Thymus (tissue), 11 donors: ENCODE measurements at regions not wholly inside any gene's neighbourhood (a gene's known extent, or its start where the extent isn't known, plus 50 kb on each side); places are given as distances from the start of the nearest gene placed in this dataset.

Source experiments
- DNase-seq, 9 donors: peaks; one replicate each; pipeline ENCODE4 v3.0.0-alpha.2; 2013; ENCODE audit warnings: low spot score in 9 of 9, low read depth in 6 of 9, missing footprints in 1 of 9
- H3K27ac ChIP-seq, 2 donors: one replicate each; pipeline ENCODE4 v1.5.1; 2013; ENCODE audit warnings: control low read depth in 1 of 2, low read depth in 1 of 2, low read length in 1 of 2, mild to moderate bottlenecking in 1 of 2, moderate library complexity in 1 of 2
- H3K27me3 ChIP-seq, 2 donors: one replicate each; pipeline ENCODE4 v1.5.1; 2013; ENCODE audit warnings: low read length in 1 of 2; ENCODE audit not compliant: control insufficient read depth in 2 of 2, insufficient read depth in 1 of 2
- H3K36me3 ChIP-seq, 2 donors: one replicate each; pipeline ENCODE4 v1.5.1; 2013; ENCODE audit warnings: low read length in 1 of 2, mild to moderate bottlenecking in 1 of 2, moderate library complexity in 1 of 2; ENCODE audit not compliant: control insufficient read depth in 2 of 2, insufficient read depth in 2 of 2
- H3K4me1 ChIP-seq, 2 donors: one replicate each; pipeline ENCODE4 v1.5.1; 2013; ENCODE audit warnings: low read length in 2 of 2; ENCODE audit not compliant: control insufficient read depth in 2 of 2, insufficient read depth in 2 of 2
- H3K4me3 ChIP-seq, 2 donors: one replicate each; pipeline ENCODE4 v1.5.1; 2013; ENCODE audit warnings: low read length in 2 of 2, control low read depth in 1 of 2, mild to moderate bottlenecking in 1 of 2
- H3K9me3 ChIP-seq, 2 donors: one replicate each; pipeline ENCODE4 v1.5.1; 2013; ENCODE audit warnings: low read length in 1 of 2, mild to moderate bottlenecking in 1 of 2; ENCODE audit not compliant: control insufficient read depth in 2 of 2, insufficient read depth in 1 of 2
- WGBS: extraction: QIAGEN DNeasy Blood & Tissue Kit; methylation state at CpG from one replicate; pipeline ENCODE4 v1.1.7; 2013; 5-methylcytosine and 5-hydroxymethylcytosine counted together
- donor health status: healthy.

DNA sequence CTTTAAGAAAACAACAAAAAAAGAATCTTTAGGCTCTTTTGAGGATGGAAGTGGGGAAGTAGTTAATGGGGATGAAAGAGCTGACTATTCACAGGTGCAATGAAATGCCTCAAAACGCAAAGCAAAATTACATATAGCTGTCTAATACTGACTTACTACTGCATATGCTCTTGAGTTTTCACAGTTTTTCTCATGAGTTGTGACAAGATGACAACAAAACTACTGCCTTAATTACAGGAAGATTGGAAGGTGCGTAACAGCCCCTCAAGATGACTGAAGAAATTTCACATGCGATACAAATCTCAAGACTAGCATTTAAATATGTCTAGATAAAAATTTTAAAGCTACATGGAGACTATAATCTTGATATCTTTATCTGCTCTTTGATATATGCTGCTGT, 547.8 kb upstream of the POU3F2 start:
- H3K27me3 ChIP-seq: no peaks in the 10 kb centered on the region
- 94% methylated on average over 3 of the region's 3 CpGs for WGBS
- no peaks in the 10 kb centered on the region for H3K4me1 ChIP-seq
- no peak overlapping the region for H3K27ac ChIP-seq
- no peaks in the 10 kb centered on the region for H3K9me3 ChIP-seq
- no peaks in the 10 kb centered on the region for H3K36me3 ChIP-seq
- DNase-seq: no peak
- H3K4me3 ChIP-seq: no peak overlapping the region

DNA sequence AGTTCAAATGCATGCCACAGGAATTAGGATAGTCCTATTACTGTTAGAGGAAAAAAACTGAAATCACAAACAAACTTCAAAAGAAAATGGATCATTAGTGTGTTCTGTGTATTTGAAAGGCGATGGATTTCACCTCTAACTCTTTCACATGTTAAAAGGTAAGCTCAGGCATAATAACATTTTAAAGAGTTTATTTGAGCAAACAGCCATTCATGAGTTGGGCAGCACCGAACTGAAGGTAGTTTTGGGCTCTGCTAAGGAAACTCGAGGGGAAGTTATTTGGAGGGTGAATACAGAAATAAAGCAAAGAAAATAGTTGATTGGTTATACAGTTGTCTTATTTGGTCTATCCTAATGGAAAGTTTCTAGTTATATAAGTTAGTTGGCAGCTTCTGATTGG, 546.5 kb upstream of the POU3F2 start:
- no peaks in the 10 kb centered on the region for H3K36me3 ChIP-seq
- no peaks in the 10 kb centered on the region for H3K27me3 ChIP-seq
- H3K4me3 ChIP-seq: no peak overlapping the region
- H3K9me3 ChIP-seq: no peaks in the 10 kb centered on the region
- no peak for DNase-seq
- no peaks in the 10 kb centered on the region for H3K4me1 ChIP-seq
- 93% methylated on average over 3 of the region's 3 CpGs for WGBS
- H3K27ac ChIP-seq: no peak overlapping the region

DNA sequence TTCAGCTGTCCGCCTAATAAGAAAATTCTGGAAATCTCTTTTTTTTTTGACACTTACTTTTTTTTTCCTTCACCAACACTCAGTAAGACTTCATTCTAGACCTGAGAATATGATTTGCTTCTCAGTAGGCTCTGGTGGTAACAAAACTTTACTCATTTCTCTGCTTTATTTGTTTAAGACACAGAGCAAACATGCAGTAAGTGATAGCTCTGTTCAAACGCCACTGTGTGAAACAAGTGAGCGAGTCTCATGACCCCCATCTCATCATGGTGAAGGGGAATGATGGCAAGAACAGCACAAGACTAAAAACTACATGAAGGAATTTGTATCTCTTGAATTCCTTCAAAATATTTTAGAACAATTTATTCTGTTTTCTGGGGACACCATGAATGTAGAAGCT, 541.6 kb upstream of the POU3F2 start:
- Histone ChIP-seq H3K27me3 (no peaks in the 10 kb centered on the region), H3K27ac (no peak overlapping the region), H3K4me1 (no peaks in the 10 kb centered on the region), H3K9me3 (no peaks in the 10 kb centered on the region), H3K4me3 (no peak overlapping the region), H3K36me3 (no peaks in the 10 kb centered on the region)
- no peak for DNase-seq
- 82% methylated on average over 3 of the region's 3 CpGs for WGBS

DNA sequence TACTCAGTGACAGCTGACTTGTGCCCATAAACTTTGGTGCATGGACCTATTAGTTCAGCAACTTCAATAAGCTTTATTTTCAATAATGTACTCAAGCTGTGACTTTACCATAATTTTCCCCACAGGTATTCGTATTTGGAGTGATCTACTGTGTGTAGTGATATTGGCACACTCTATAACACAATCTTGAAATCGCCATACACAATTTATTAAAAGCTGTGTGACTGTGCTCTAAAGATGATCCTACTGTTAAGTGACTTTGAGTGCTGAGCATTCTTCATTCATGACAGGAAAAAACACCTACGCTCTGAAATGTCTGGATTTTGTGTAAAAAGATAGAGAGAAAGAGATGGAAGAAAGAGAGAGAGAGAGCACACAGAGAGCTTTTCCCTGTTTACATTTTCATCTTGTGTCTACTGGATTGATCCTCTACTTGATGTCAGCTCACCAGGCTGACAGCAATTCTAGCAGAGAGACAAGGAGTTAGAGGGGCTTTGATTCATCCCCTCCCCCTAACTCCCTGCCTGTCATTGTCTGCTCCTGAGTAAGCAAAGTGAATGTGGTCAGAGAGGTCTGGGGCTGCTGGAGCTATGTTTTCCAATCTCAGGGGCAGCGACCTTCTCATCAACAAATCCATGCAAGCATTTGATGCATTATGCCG, 538.7 kb upstream of the POU3F2 start:
- H3K9me3 ChIP-seq: no peaks in the 10 kb centered on the region
- H3K27ac ChIP-seq: no peak overlapping the region
- H3K27me3 ChIP-seq: no peaks in the 10 kb centered on the region
- DNase-seq: no peak
- H3K4me3 ChIP-seq: no peak overlapping the region
- 63% methylated on average over 5 of the region's 5 CpGs for WGBS
- H3K4me1 ChIP-seq: no peaks in the 10 kb centered on the region
- H3K36me3 ChIP-seq: no peaks in the 10 kb centered on the region

DNA sequence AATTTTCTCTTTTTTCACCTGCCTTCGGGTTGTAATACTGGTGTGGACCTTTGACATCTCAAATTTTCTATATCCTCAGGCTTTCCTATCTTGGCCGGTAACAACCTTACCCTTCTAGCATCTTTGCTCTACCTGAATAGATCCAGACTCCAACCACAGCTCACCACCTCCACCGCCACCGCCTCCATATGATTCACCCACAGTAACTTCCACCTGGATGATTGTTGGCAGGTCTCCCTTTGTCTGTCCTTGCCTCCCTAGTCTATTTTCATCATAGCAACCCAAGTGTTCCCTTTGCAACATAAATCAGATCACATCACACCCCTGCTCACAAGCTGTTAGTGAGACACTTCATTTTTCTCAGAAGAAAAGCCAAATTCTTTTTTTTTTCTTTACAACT, 525.8 kb upstream of the POU3F2 start:
- no peaks in the 10 kb centered on the region for H3K4me1 ChIP-seq
- no peak for DNase-seq
- no peaks in the 10 kb centered on the region for H3K9me3 ChIP-seq
- 96% methylated on average over 4 of the region's 4 CpGs for WGBS
- H3K4me3 ChIP-seq: no peak overlapping the region
- no peak overlapping the region for H3K27ac ChIP-seq
- H3K27me3 ChIP-seq: no peaks in the 10 kb centered on the region
- no peaks in the 10 kb centered on the region for H3K36me3 ChIP-seq

DNA sequence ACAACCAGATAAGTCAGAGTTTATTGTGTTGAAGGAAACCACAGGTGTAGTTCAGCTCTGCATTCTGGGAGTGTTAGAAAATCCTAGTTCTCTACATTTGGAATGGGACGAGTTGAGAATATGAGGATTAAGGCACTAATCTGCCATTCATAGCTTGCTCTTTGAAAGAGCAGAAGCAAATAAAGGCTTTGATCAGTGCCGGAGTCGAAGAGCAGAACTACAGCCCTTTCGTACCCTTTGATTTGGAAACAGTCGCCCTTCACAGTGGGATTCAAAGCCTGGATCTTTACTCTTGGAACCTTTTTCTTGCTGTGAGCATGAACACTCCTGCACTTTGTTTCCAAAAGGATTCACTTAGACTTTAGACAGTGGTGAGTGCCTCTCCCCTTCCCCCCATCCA, 523.9 kb upstream of the POU3F2 start:
- Histone ChIP-seq H3K27me3 (no peaks in the 10 kb centered on the region), H3K4me1 (no peaks in the 10 kb centered on the region), H3K36me3 (no peaks in the 10 kb centered on the region), H3K27ac (no peak overlapping the region), H3K9me3 (no peaks in the 10 kb centered on the region), H3K4me3 (no peak overlapping the region)
- no peak for DNase-seq
- 88% methylated on average over 5 of the region's 5 CpGs for WGBS

DNA sequence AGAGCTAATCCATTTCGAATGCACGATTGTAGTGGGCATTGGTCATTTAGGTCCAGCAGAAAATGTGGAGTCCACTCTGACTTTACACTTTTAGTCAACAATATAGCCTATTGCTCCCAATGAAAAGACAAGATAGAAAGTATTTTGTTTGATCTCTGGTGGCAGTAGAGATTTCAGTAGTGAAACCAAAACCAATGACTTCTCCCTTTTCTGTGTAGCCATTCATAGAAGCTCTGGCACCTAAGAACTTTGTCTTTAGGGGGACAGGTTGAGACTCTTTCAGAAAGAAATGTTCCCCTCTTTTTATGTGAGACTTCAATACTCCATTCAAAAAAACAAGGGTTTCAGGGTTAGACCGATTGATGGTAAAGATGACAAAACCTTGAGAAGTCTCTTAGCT, 510.8 kb upstream of the POU3F2 start:
- Histone ChIP-seq H3K9me3 (no peaks in the 10 kb centered on the region), H3K4me3 (no peak overlapping the region), H3K27me3 (no peaks in the 10 kb centered on the region), H3K36me3 (no peaks in the 10 kb centered on the region), H3K4me1 (no peaks in the 10 kb centered on the region), H3K27ac (no peak overlapping the region)
- 89% methylated on average over 3 of the region's 3 CpGs for WGBS
- DNase-seq: no peak

DNA sequence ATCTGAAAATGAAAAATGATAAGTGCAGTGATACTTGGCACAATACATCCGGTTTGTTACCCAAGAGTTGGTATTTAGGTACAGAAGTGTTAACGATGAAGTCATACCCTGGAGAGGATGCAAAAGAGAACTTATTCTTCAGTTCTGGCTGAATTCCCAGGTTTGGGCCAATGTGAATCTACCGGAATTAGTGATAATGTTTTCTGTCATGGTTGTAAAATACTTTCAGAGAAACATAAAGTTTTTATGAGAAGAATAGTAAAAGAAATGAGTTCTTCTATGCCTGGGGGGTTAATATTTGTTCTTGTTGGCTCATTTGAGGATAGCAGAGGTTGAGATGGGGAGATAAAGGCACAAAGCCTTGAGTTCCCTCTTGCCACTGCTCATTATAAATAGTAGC, 509.9 kb upstream of the POU3F2 start:
- H3K36me3 ChIP-seq: no peaks in the 10 kb centered on the region
- DNase-seq: no peak
- no peak overlapping the region for H3K27ac ChIP-seq
- no peak overlapping the region for H3K4me3 ChIP-seq
- 89% methylated on average over 3 of the region's 3 CpGs for WGBS
- no peaks in the 10 kb centered on the region for H3K27me3 ChIP-seq
- H3K4me1 ChIP-seq: no peaks in the 10 kb centered on the region
- no peaks in the 10 kb centered on the region for H3K9me3 ChIP-seq

DNA sequence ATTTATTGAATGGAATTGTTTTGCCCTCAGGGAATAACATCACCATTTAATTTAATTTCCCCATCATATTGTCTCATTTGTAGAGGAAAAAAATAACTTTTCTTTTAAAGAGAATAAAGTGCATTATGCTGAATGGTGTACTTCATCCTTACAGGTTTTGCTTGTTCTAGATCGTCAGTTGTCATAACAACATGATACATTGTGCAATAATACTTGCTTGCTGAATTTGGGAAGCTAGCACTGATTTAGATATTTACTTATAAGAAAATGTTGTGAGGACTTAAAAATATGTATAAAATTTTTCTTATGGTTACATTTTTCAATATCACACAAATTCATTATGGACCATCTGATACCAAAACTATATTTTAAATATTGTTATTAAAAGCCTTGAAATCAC, 509.0 kb upstream of the POU3F2 start:
- DNase-seq: no peak
- no peaks in the 10 kb centered on the region for H3K27me3 ChIP-seq
- WGBS: 87% methylated on average over 1 of the region's 1 CpG
- no peak overlapping the region for H3K4me3 ChIP-seq
- no peaks in the 10 kb centered on the region for H3K36me3 ChIP-seq
- H3K27ac ChIP-seq: no peak overlapping the region
- no peaks in the 10 kb centered on the region for H3K9me3 ChIP-seq
- no peaks in the 10 kb centered on the region for H3K4me1 ChIP-seq

DNA sequence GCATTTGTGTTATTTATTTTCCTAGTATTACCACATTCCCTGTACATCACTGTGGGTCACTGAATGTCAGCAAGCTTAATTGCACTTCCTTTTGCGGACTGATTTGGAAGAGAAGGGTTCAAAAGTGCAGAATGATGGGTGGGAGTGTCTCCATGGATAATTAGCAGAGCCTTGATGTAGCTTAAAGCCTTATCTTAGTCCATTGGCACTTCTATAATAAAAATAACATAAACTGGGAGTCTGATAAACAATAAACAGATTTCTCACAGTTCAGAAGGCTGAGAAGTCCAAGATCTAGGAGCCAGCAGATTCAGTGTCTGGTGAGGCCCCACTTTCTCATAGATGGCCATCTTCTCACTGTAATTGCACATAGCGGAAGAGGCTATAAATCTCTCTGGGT, 501.1 kb upstream of the POU3F2 start:
- 72% methylated on average over 2 of the region's 2 CpGs for WGBS
- no peaks in the 10 kb centered on the region for H3K9me3 ChIP-seq

More for the DNA sequence above, 501.1 kb upstream of the POU3F2 start:
- Histone ChIP-seq H3K36me3 (no peaks in the 10 kb centered on the region), H3K4me3 (no peak overlapping the region), H3K27me3 (no peaks in the 10 kb centered on the region), H3K4me1 (no peaks in the 10 kb centered on the region), H3K27ac (no peak overlapping the region)
- no peak for DNase-seq
